ENCODE measurements at regions not wholly inside any gene's neighbourhood (a gene's known extent, or its start where the extent isn't known, plus 50 kb on each side); places are given as distances from the start of the nearest gene placed in this dataset.

DNA sequence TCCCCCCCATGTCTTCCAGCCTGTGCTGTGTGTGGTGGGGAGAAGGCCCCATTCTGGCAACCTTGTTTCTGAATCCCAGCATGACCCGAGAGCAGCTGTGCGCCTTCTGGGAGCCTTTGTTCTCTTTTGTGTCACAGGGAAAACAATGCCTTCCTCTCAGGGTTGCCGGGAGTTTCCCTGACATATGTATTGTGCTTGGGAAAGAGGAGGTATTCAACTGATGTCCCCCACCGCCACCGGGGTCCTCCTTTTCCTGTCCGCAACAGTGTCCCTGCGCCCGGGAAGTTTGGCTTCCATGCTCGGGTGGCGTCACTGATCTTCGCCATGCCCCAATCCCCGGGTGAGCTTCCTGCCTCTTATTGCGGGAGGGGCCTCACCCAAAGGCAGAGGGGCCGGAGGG lies 77.5 kb upstream of the ASB18 start:
- H3K36me3 Mint-ChIP-seq, result no peaks in the 10 kb centered on the region
- H3K4me1 Mint-ChIP-seq, result peaks cover 4% of the 10 kb centered on the region
- DNase-seq (ENCODE audit: low spot score in 2 of 2), result no peak
- peaks cover 6% of the 10 kb centered on the region for H3K27me3 Mint-ChIP-seq
- no peak overlapping the region for H3K27ac Mint-ChIP-seq
- H3K4me3 Mint-ChIP-seq, result no peak overlapping the region
- ATAC-seq (ENCODE audit: low read depth), result no peak
- no peaks in the 10 kb centered on the region for H3K9me3 Mint-ChIP-seq

DNA sequence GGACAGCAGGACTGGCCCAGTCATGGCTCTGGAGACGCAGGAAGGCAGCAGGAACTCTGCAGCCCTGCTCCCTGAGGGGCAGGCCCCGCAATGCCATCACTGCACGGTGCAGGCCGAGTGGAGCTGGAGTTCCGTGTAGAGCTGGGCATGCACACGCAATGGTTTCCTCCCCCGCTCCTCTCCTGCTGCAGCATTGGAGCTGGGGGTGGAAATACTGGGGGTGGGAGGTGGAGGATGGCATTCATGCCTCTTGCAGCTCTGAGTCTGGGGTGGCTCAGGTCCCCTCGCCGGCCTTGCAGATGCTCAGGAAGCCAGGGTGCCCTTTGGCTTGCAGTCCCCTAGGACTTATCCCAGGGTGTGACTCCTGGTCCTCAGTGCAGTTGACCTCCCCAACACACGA lies 78.3 kb upstream of the ASB18 start:
- Mint-ChIP-seq H3K36me3 (no peaks in the 10 kb centered on the region), H3K4me1 (peaks cover 4% of the 10 kb centered on the region), H3K27me3 (peaks cover 8% of the 10 kb centered on the region), H3K4me3 (no peak overlapping the region), H3K27ac (no peak overlapping the region), H3K9me3 (no peaks in the 10 kb centered on the region)
- DNase-seq (ENCODE audit: low spot score in 2 of 2) (no peak), ATAC-seq (ENCODE audit: low read depth) (no peak)

DNA sequence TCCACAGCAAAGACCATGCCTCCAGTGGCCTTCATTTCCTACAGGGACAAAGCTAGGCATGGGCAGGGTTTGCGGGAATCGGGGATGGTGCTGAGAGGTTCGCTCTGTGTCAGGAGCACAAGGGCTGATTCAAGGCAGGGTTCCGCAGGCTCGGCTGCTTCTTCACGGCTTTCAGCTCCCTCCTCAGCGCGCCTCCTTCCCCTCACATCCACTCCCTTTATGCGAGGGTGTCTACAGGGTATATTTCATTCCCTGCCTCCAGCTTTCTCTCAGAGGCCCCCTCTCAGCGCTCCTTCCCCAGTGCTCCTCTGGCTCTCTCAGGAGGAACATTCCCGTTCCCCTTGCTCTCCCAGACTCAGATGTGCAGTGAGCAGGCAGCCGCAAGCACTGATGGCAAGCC lies 78.7 kb upstream of the ASB18 start:
- Mint-ChIP-seq H3K27ac (no peak overlapping the region), H3K27me3 (peaks cover 8% of the 10 kb centered on the region), H3K9me3 (no peaks in the 10 kb centered on the region), H3K36me3 (no peaks in the 10 kb centered on the region), H3K4me1 (peaks cover 4% of the 10 kb centered on the region), H3K4me3 (no peak overlapping the region)
- DNase-seq (ENCODE audit: low spot score in 2 of 2) (no peak), ATAC-seq (ENCODE audit: low read depth) (no peak)

GRCh38 chr2:236343400-236344161 lies 79.4 kb upstream of the ASB18 start:
- no peaks in the 10 kb centered on the region for H3K36me3 Mint-ChIP-seq
- peaks cover 4% of the 10 kb centered on the region for H3K4me1 Mint-ChIP-seq
- peak in 1 of 2 donors; percentile 46 for DNase-seq (ENCODE audit: low spot score in 2 of 2)
- H3K27ac Mint-ChIP-seq, result no peak overlapping the region
- peaks cover 10% of the 10 kb centered on the region for H3K27me3 Mint-ChIP-seq
- H3K4me3 Mint-ChIP-seq, result no peak overlapping the region
- peak; percentile 35 for ATAC-seq (ENCODE audit: low read depth)
- no peaks in the 10 kb centered on the region for H3K9me3 Mint-ChIP-seq

- H3K4me1 Mint-ChIP-seq, result no peaks in the 10 kb centered on the region
Measured at GRCh38 chr2:236344446-236344845, 80.2 kb upstream of the ASB18 start.

DNA sequence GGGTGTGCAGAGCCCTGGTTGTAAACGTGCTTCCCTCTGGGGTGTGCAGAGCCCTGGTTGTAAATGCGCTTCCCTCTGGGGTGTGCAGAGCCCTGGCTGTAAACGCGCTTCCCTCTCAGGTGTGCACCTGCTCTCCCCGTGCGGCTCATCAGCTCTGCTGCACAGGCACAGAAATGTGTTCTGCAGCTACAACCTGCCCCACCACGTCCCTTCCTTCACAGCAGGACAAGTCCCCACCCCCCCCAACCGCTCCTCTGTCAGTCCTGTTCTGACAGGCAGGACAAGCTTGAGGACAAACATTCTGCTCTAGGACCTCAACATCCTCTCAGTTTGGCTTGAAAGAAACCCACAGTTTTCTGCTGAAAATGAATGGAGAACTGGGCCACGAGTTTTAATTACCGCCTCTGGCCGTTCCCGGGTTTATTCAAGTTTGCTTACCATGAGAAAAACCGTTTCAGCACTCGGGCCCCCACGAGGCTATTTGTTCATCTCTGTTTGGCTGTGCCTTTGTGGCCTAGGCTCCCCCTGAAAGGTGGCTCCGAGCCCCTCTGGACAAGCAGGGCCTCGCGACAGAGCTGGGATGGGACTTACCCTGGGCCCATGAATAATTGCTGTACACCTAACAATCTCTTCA lies 81.0 kb upstream of the ASB18 start:
- Mint-ChIP-seq H3K4me3 (no peak overlapping the region), H3K4me1 (no peaks in the 10 kb centered on the region), H3K36me3 (no peaks in the 10 kb centered on the region), H3K9me3 (no peaks in the 10 kb centered on the region), H3K27me3 (peaks cover 12% of the 10 kb centered on the region), H3K27ac (no peak overlapping the region)
- ATAC-seq (ENCODE audit: low read depth) (no peak), DNase-seq (ENCODE audit: low spot score in 2 of 2) (no peak)

More at GRCh38 chr2:236344446-236344845, 80.2 kb upstream of the ASB18 start:
- H3K27ac Mint-ChIP-seq, result no peak overlapping the region
- DNase-seq (ENCODE audit: low spot score in 2 of 2) (no peak), ATAC-seq (ENCODE audit: low read depth) (no peak)
- no peak overlapping the region for H3K4me3 Mint-ChIP-seq
- peaks cover 12% of the 10 kb centered on the region for H3K27me3 Mint-ChIP-seq
- no peaks in the 10 kb centered on the region for H3K36me3 Mint-ChIP-seq
- no peaks in the 10 kb centered on the region for H3K9me3 Mint-ChIP-seq

DNA sequence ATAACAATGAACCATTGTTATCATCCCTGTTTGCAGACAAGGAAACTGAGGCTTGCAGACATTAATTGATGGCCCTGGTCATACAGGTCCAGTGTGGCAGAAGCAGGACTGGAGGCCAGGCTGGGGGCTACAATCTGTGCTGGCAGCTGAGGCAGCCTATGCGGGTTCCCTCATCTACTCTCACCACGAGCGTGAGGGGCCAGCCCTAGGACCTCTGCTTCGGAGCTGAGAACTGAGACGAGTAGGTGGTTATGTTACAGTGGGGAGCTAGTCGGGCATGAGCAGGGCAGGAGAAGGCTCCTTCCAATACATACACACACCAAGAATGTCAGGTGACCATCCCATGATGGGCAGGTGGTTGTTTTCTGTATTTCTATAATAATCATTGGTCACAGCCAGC lies 82.2 kb upstream of the ASB18 start:
- Mint-ChIP-seq H3K9me3 (no peaks in the 10 kb centered on the region), H3K27ac (no peak overlapping the region), H3K36me3 (no peaks in the 10 kb centered on the region), H3K27me3 (peaks cover 12% of the 10 kb centered on the region), H3K4me1 (no peaks in the 10 kb centered on the region), H3K4me3 (no peak overlapping the region)
- no peak for DNase-seq (ENCODE audit: low spot score in 2 of 2)
- no peak for ATAC-seq (ENCODE audit: low read depth)

GRCh38 chr2:236348279-236348678 lies 84.1 kb upstream of the ASB18 start:
- DNase-seq (ENCODE audit: low spot score in 2 of 2) (no peak), ATAC-seq (ENCODE audit: low read depth) (no peak)
- Mint-ChIP-seq H3K36me3 (no peaks in the 10 kb centered on the region), H3K9me3 (no peaks in the 10 kb centered on the region), H3K27me3 (peaks cover 16% of the 10 kb centered on the region), H3K4me3 (no peak overlapping the region), H3K27ac (no peak overlapping the region), H3K4me1 (peaks cover 4% of the 10 kb centered on the region)

GRCh38 chr2:236348976-236349375 lies 84.8 kb upstream of the ASB18 start:
- peaks cover 17% of the 10 kb centered on the region for H3K27me3 Mint-ChIP-seq
- H3K27ac Mint-ChIP-seq, result no peak overlapping the region
- no peaks in the 10 kb centered on the region for H3K9me3 Mint-ChIP-seq
- no peak for DNase-seq (ENCODE audit: low spot score in 2 of 2)
- peaks cover 4% of the 10 kb centered on the region for H3K4me1 Mint-ChIP-seq
- no peak for ATAC-seq (ENCODE audit: low read depth)
- H3K4me3 Mint-ChIP-seq, result no peak overlapping the region
- H3K36me3 Mint-ChIP-seq, result no peaks in the 10 kb centered on the region

GRCh38 chr2:236350426-236350825 lies 86.2 kb upstream of the ASB18 start:
- DNase-seq (ENCODE audit: low spot score in 2 of 2) (no peak), ATAC-seq (ENCODE audit: low read depth) (no peak)
- H3K9me3 Mint-ChIP-seq, result no peaks in the 10 kb centered on the region

DNA sequence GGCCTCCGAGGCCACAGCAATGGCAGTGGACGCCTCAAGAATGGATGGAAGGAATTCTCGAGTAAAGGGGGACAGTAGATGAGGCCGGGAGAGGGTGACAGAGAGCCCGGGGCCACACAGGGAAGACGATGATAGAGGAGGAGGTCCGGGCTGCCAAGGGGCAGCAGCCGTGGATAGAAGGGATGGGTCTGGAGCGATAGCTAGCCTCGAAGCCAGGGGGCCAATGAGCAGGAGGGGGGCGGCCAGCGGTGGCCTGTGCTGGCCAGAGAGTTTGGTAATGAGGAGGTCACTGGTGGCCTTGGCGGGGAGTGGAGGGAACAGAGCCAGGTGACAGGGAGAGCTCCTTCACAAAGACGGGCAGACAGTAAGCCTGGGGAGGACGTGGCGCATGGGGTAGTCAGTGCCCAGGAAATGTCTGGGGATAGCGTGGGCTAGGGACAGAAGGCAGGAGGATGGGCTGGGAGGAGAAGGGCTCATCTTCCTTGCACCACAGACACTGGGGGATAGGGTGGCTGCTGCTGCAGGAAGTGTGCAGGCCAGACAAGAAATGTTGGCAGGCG lies 87.8 kb upstream of the ASB18 start:
- peaks cover 18% of the 10 kb centered on the region for H3K27me3 Mint-ChIP-seq
- no peaks in the 10 kb centered on the region for H3K36me3 Mint-ChIP-seq
- peaks cover 6% of the 10 kb centered on the region for H3K4me1 Mint-ChIP-seq
- H3K27ac Mint-ChIP-seq, result no peak overlapping the region
- ATAC-seq (ENCODE audit: low read depth) (no peak), DNase-seq (ENCODE audit: low spot score in 2 of 2) (no peak)
- no peaks in the 10 kb centered on the region for H3K9me3 Mint-ChIP-seq
- H3K4me3 Mint-ChIP-seq, result no peak overlapping the region

More at GRCh38 chr2:236350426-236350825, 86.2 kb upstream of the ASB18 start:
- H3K4me3 Mint-ChIP-seq, result no peak overlapping the region
- peaks cover 6% of the 10 kb centered on the region for H3K4me1 Mint-ChIP-seq
- no peak overlapping the region for H3K27ac Mint-ChIP-seq
- H3K27me3 Mint-ChIP-seq, result peaks cover 20% of the 10 kb centered on the region
- H3K36me3 Mint-ChIP-seq, result no peaks in the 10 kb centered on the region

- Mint-ChIP-seq H3K4me3 (no peak overlapping the region), H3K27me3 (peaks cover 18% of the 10 kb centered on the region), H3K27ac (no peak overlapping the region), H3K36me3 (no peaks in the 10 kb centered on the region), H3K4me1 (peaks cover 6% of the 10 kb centered on the region), H3K9me3 (no peaks in the 10 kb centered on the region)
- ATAC-seq (ENCODE audit: low read depth), result peak; percentile 42
- DNase-seq (ENCODE audit: low spot score in 2 of 2), result peak in 1 of 2 donors; percentile 47
Measured at GRCh38 chr2:236352761-236353593, 88.8 kb upstream of the ASB18 start.

- no peak overlapping the region for H3K27ac Mint-ChIP-seq
- no peak for ATAC-seq (ENCODE audit: low read depth)
Measured at GRCh38 chr2:236353594-236353942, 89.4 kb upstream of the ASB18 start.

More at GRCh38 chr2:236353594-236353942, 89.4 kb upstream of the ASB18 start:
- peaks cover 16% of the 10 kb centered on the region for H3K27me3 Mint-ChIP-seq
- no peak overlapping the region for H3K4me3 Mint-ChIP-seq
- H3K9me3 Mint-ChIP-seq, result no peaks in the 10 kb centered on the region
- no peak for DNase-seq (ENCODE audit: low spot score in 2 of 2)
- peaks cover 6% of the 10 kb centered on the region for H3K4me1 Mint-ChIP-seq
- H3K36me3 Mint-ChIP-seq, result no peaks in the 10 kb centered on the region
